Hematopoietic multipotent progenitor cell treated with erythropoietin and hydrocortisone succinate and interleukin-3 and kit ligand, for 4 days (in vitro differentiated cells): ENCODE measurements at regions not wholly inside any gene's neighbourhood (a gene's known extent, or its start where the extent isn't known, plus 50 kb on each side); places are given as distances from the start of the nearest gene placed in this dataset.
"Not testable (repeated sequence)": the region's sequence is repeated elsewhere in the genome, so short reads cannot be mapped to it uniquely, and the experiment has no call there.

Source experiments
- DNase-seq: peaks from one replicate; pipeline ENCODE4 v3.0.0-alpha.2; 2015

DNA sequence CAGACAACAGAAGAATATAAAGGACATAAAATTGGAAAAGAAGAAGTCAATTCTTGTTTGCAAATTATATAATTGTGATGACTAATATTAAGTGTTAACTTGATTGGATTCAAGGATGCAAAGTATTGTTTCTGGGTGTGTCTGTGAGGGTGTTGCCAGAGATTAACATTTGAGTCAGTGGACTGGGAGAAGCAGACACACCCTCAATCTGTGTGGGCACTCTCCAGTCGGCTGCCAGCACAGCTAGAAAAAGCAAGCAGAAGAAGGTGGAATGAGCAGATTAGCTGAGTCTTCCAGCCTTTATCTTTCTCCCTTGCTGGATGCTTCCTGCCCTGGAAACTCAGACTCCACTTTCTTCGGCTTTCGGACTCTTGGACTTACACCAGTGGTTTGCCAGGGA, 51.7 kb downstream of the UBE2NL start:
- DNase-seq: no peak

DNA sequence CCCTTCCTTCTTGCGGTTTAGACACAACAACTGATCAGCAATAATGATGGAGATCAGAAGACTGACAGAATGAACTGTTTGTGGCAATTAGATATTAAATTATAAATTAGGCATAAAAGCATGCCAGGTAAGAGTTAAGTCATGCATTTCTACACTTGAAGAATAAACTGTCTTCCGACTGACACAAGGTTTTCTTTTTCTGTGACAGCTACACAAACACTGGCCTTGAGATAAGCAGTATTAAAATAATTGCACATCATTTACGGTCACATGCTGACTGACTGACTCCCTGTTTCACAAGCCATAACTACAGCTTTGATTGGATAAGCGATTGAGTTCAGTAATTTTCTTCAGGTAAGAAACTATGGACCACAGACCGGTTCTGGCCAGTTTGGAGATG, 56.2 kb downstream of the UBE2NL start:
- no peak for DNase-seq

DNA sequence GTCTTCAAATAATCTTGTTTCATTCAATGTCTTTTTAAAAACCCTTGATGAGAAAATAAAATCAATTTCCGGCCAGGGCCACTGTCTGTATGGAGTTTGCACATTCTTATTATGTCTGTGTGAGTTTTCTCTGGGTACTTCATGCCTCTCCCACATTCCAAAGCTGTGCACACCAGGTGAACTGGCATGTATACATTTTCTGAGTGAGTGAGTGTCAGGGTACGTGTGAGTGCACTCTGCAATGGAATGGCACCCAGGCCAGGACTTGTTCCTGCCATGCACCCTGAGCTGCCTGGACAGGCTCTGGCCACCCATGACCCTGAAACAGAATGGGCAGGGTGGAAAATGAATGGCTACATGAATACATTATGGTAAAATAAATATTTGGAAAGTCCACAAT, 61.3 kb downstream of the UBE2NL start:
- DNase-seq: no peak

DNA sequence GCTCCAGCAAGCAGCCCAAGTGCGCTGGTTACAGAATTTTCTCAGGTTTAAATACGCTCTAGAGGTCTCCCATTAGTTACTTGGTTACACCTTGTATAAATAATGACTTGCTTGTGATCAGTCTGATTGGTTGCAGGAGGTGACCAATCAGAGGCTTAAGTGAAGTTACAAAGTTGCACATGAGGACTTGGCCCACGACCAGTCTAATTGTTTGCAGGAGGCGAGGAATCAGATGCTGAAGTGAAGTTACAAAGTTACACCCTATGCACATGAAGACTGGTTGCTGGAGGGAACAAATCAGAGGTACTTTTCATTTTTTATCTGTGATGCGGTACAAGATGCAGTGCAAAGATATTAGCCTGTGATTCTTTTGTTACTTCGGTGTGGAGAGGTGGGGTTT, 80.7 kb downstream of the UBE2NL start:
- DNase-seq: no peak

DNA sequence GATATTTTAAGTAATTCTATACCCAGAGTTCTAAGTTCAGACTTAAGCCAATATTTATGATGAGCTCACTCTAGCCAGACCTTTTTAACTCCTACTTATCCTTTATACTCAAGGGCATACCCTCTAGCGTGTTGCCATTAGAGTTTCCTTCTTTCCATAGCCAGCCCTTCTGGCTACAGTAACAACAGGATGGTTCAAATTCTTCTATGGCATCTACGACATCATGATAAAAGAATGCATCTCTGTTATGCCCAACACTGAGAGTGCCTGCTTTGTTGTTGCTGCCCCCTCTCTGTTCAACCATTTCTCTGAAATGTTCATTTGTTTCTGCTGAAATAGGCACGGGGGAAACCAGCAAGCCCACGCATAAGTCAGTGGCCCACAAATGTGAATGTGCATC, 104.5 kb downstream of the UBE2NL start:
- DNase-seq: no peak

DNA sequence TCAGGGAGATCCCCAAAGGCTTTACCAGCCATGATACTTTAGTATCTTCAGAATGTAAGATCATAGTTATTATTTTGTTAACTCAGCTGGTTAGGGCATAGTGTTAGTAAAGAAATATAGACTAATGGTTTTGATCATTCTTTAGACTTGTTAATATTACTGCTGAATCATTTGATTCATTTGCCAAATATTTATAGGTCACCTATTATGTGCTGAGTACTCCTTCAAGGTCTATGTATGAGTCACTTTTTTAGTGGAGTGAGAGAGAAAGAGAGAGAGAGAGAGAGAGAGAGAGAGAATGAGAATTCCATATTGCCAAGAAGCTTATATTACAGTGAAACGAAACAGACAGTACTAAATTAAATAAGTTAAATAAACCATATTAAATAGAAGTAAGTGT, 110.3 kb downstream of the UBE2NL start:
- no peak for DNase-seq

DNA sequence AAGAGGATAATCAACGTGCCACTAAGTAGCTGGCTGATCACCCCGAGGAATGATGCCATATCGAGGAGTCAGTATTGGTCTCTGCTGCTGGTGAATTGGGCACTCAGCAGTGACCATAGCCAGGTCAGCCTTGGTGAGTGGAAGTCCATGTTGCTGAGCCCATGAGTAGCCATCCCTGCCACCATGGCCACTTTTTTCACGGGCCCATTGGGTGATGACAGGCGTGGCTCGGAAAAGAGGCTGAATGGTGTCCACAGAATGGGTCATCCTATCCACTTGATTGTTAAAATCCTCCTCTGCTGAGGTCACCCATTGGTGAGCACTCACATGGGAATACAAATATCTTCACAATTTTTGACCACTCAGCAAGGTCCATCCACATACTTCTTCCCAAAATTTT, 114.4 kb downstream of the UBE2NL start:
- no peak for DNase-seq

DNA sequence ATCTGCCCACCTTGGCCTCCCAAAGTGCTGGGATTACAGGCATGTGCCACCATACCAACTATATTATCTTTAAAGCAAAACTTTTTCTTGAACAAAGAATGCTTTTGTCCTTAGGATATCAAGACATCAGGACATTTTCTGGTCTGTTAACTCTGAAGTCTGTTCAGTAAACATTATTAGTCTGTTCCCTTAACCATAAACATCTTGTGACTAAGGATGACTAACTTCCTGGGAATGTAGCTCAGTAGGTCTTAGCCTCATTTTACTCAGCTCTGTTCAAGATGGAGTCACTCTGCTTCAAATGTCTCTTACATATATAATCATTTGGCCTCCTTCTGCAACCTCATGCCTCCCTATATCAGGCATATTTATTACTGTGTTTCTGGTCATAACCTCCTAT, 122.9 kb downstream of the UBE2NL start:
- no peak for DNase-seq

DNA sequence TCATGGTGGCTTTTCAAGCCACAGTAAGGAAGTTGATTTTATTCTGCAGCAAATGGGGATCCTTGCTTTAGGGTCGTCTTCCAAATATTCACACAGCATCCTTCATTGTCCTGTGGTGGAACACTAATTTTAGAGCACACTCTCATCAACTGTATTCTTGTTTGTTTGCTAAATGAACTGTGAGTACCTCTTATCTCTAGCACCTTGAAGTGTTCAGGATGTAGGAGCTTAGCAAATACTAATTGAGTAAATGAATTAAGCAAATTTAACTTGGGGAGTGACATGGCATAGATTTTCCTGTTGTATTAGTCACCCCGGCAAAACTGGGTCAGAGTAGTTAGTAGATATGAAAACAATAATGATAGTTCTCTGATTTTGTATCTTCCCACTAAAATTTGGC, 156.9 kb downstream of the UBE2NL start:
- no peak for DNase-seq

DNA sequence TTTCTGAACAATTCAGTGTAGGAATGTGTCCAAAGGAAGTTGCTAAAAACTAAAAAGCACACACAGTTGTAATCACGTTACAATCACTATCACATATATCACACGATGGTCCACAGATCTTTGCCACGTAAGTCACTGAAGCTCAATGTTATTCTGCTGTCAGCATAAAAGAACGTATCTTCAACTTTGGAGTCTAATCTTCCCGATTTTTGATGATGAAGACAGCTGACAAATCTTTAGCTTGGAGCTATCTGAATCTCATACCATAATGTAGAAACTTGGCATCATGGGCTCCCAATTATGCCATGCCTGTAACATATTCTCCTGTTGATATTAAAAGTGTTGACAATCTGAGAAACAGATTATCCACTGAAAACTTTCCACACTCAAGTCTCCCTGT, 158.4 kb downstream of the UBE2NL start:
- DNase-seq: no peak

DNA sequence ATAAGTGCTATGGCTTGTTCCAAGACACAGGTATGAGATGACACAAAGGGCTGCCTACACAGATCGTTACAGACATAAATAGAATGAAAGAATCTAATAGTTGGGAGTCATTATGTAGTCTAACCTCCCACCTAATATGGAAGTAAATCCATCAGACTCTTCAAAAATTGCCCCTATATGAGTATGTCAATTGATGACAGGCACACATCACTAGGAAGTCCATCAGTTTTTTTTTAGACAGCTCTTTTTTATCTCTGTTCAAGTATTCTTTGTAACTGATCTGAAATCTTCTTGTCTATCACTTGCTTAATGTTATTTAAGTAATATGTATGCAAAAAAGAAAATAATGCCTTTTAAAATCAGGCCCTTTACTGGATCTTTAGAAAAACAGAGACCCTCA, 191.6 kb downstream of the UBE2NL start:
- DNase-seq: no peak

DNA sequence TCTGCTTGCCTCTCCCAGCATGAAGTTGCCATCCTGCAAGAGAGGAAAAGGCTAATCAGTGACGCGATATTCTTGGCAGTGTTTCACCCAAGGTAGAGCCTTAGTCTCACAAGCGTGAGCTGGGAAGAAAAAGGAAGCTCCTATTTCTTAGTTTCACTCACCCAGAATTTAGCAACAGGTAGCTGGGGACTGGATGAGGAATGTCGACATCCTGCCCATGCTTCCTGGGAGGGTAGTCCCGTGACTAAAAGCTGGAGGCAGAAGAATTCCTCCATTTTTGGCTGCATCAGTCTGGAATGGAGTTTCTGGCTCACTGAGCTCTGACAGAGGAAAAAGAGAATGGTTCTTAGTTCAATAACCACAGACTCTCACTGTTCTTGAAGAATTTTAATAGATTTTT, 198.4 kb downstream of the UBE2NL start:
- not testable (repeated sequence) for DNase-seq

DNA sequence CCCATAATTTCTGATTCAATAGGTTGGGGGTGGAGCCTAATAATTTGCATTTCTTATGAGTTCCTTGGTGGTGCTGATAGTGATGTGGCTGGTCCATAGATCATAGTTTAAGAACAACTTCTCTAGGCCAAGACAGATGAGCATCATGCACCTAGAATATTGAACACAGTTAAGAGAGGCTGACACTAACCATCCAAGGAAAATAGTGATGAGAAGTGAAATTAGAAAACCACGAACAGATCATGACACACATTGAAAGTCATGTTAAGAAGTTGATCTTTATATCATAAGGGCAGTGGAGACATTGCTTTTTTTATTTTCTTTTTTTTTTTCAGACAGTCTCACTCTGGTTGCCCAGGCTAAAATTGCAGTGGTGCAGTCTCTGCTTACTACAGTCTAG, 205.8 kb downstream of the UBE2NL start:
- DNase-seq: not testable (repeated sequence)

DNA sequence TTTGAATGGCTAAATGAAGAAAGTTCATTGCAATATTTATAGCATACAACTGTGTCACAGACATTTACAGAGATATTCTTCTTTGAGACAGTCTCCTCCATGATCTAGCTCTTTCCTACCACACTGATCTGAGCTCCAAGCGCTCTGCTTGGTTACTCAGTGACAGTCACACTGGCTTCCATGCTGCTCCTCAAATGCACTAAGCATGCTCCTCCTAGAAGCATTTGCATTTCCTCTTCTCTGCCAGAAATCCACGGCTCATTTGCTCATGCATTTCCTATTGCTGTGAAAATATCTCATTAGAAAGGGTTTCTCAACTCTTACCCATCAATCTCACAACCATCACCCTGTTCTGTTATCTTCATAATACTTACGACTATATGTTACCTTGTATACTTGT, 208.2 kb downstream of the UBE2NL start:
- DNase-seq: not testable (repeated sequence)

DNA sequence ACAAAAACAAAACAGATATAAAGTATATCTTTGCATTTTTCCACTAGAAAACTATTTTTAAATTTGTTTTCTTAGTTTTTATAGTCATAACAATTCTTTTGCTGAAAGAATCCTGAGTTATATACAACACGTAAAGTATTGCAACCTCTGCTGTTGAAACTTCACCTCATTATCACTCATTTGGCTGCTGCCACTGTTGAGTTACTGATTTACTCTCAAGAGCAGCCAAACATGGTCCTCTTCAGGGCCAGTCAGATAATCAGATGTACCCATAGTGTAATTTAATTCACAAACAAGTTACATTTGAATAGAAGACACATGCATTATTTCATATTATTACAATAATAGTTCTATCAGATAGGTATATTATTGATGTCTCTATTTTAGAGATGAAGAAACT, 235.6 kb downstream of the UBE2NL start:
- DNase-seq: not testable (repeated sequence)

DNA sequence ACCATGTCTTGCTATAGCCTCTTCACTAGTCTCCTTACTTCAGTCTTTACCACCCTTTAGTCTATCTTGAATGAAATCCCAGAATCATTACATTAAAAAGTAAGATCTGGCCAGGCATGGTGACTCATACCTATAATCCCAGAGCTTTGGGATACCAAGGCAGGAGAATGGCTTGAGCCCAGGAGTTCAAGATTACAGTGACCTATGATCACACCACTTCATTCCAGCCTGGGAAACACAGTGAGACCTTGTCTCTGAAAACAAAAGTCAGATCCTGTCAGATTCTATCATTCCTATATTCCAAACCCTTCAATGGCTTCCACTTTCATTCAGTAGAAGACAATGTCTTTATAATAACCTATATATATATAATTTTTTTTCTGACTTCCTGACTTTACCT, 237.7 kb downstream of the UBE2NL start:
- not testable (repeated sequence) for DNase-seq

DNA sequence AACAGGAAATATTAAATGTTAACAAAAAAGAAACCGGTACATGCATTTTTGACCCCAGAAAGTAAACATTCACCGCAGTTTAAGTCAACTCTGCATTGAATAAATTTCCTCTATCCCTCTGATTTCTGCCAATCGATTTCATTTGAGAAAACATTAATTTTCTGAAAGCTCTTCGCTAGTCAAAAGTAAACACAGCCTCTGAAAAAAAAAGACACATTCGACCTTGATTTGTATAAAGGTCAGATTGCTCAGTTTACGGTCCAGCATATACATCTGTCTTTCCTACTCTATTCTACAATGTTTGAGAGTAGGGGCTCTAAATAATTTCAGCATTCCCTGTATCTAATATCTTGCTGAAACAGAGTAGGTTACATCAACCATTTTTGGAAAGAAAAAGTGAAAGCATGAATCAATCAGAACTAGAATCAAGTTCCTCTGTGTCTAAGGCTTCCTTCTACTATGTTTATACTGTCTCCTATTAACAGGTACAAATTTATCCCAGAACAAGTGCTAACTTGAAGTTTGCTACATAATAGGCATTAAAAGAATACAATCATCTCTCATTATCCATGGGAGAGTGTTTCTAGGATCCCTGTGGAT, 243.8 kb downstream of the UBE2NL start:
- not testable (repeated sequence) for DNase-seq

DNA sequence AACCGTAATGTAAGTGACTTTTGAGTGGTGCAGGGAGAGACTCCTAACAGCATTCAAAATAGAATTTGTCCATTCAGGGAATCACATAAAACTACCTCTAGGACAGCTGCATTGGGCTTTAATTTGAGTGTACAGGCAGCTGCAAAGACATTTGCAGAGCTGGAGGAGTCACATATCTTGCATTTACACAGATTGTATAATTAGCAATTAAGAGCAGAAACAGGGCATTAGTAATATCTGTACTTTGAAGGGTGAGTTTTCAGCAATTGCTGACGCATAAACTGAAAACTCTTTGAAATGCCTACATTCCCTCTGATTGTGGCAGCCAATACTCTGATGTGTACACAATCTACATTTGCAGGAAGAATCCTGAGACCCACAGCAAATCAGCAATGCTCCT, 245.6 kb downstream of the UBE2NL start:
- DNase-seq: not testable (repeated sequence)

DNA sequence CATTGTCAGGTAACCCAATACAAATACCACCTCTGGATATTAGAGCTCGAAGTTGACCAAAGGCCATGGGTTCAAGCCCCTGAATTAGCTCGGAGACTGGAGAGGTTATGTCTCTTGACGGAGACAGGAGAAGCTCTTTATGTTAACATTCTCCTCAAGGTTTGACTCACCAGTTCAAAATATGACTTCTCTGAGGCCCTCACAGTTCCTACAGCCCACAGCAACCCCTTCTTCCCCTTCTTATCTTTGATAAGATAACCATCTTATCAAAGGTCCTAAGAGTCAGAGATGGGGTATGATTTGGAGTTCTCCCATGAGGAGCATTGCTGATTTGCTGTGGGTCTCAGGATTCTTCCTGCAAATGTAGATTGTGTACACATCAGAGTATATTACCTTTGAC, 246.6 kb downstream of the UBE2NL start:
- DNase-seq: not testable (repeated sequence)

DNA sequence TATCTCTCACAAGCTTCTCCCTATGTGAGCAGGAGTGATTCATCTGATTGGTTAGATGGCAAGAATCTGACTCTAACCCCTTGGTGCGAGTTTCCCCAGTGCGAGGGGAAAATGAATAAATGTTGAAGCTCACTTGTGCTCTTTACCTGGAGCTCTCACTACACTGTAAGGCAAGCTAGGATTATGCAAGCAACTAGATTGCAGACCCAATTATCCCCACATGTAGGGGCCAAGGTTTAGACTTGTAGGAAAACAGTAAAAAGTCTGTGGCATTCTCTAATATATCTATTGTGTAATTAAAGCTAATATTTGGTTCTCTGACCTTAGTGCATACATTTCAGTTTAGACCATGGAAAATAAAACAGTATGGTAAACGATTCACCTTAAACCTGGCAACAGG, 247.2 kb downstream of the UBE2NL start:
- DNase-seq: not testable (repeated sequence)

DNA sequence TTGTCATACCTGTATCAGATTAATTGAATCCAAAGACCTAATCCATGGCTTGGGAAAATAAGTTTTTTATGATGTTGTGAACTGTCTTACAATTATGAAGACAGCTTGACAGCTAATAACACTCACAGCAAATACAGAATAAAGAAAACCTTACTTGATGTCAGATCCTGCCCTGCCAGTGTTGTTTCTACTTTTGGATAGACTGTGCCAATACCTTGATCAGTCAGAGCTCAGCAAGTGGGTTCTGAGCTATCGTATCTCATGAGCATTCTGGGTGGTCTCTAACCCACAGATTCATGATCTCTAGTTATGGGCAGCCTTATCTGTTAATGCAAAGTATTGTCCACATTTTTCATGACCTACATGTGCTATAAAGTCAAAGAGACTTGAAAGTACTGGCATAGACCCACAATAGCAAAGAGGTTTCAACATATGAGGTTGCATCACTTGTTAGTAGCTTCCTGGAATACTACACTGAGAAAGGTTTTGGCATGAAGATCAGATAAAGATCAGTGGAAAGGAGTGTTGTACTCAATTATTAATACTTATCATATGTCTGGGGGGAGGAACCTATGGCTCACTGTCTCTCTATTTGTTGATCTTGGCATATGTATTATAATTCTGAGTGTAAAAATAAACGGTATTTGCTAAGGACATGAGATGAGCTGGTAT, 250.7 kb downstream of the UBE2NL start:
- DNase-seq: not testable (repeated sequence)

DNA sequence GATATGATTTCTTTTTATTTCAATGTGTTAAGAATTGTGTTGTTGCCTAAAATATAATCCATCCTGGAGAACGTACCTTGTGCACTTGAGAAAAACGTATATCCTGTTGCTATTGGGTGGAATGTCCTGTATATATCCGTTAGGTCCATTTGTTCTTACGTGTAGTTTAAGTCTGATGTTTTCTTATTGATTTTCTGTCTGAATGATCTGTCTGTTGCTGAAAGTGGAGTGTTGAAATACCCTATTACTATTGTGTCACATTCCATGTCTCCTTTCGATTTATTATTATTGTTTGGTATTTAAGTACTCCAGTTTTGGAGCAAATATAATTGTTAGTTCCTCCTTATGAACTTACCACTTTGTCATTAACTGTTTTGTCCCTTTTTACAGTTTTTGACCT, 270.6 kb downstream of the UBE2NL start:
- DNase-seq: not testable (repeated sequence)

DNA sequence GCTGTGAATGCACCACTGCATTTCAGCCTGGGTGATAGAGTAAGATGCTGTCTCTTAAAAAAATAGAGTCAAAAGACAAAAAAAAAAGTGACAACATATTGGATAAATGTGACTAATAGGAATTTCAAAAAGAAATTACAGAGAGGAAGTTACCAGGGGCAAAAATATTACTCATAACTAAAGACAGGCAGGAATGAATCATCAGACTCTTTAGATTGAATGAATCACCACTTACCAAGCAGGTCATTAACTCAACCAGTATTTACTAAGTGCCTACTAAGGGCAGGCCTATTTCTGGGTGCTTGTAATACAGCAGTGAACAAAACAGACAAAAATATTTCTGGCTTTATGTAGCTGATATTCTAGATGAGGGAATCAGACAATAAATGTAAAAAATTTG, 301.3 kb downstream of the UBE2NL start:
- not testable (repeated sequence) for DNase-seq

DNA sequence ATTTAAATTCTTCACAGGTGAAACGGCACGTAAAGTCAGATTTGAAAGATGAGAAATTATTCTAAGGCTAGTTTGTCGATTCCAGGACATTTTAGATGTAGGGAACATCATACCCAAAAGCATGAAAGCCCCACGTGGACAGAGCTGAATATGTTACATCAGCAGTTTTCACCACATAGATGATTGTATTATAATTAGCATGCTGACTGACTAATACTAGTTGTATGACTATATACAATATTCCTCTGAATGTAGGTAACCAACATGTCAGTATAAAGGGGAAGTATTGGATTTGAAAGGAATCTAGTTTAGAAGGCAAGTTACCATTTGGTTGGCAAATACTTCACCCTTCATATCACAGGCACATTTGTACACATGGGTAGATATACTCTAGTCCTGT, 304.6 kb downstream of the UBE2NL start:
- not testable (repeated sequence) for DNase-seq

DNA sequence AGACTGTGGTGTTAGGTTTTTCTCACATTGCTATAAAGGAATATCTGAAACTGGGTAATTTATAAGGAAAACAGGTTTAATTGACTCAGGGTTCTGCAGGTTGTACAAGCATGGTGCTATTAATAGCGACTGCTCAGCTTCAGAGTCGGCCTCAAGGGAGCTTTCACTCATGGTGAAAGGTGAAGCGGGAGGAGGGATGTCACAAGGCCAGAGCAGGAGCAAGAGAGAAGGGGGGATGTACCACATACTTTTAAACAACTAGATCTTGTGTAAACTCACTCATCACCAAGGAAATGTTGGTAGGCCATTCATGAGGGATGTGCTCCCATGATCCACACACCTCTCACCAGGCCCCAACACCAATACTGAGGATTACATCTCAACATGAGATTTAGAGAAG, 313.2 kb downstream of the UBE2NL start:
- DNase-seq: not testable (repeated sequence)
